HCT116 (cell line): ENCODE measurements at regions not wholly inside any gene's neighbourhood (a gene's known extent, or its start where the extent isn't known, plus 50 kb on each side); places are given as distances from the start of the nearest gene placed in this dataset.

Experiments used
- ATAC-seq: fragments of 200-7000 bp; cut with Tn5 transposase; 2 replicates; pipeline ENCODE4 v1.9.1; 2020; ENCODE audit warnings: mild to moderate bottlenecking, moderate library complexity
- BruUV-seq: library from RNA; stranded (reverse); fragments of 400-500 nt; replicated peaks from 2 replicates; lab custom pipeline; 2021; lab: Mats Ljungman, UMichigan
- CTCF ChIA-PET: fragments of 300-600 bp; sonication (Branson Sonifier 250); formaldehyde crosslinking; loops from one replicate; lab custom pipeline; 2021; ENCODE audit warnings: antibody characterized with exemption; lab: Charles Lee
- POLR2A ChIA-PET: fragments of 300-600, 350-600 bp; sonication (Branson Sonifier 250); formaldehyde crosslinking; loops from one replicate; lab custom pipeline; 2021; ENCODE audit warnings: antibody characterized with exemption; lab: Charles Lee
- RAD21 ChIA-PET, 2 experiments: fragments of 300-600 bp; sonication (Branson Sonifier 250); formaldehyde crosslinking; loops; one replicate each; lab custom pipeline; 2023; ENCODE audit warnings: low total read pairs in 2 of 2; ENCODE audit not compliant: uncharacterized antibody in 2 of 2, unreplicated experiment in 2 of 2, low non-redundant PET in 1 of 2; lab: Charles Lee
- DNase-seq: peaks from one replicate; pipeline ENCODE4 v3.0.0-alpha.2; 2010; ENCODE audit warnings: low read depth, low spot score
- H2AFZ ChIP-seq: fragments of 200-600 bp; shearing (Covaris generic), sonication (generic); 2 replicates; pipeline ENCODE4 v1.6.1; 2017; ENCODE audit warnings: low read depth, mixed run types, mixed read lengths, antibody characterized with exemption, low read length; ENCODE audit not compliant: poor library complexity, severe bottlenecking
- H3K27ac ChIP-seq: 2 replicates; pipeline ENCODE4 v1.5.1; 2012; ENCODE audit warnings: low read depth, low read length
- H3K27me3 ChIP-seq: fragments of 200-600 bp; sonication (generic); 2 replicates; pipeline ENCODE4 v1.6.1; 2016; ENCODE audit warnings: mixed run types, low read length, mixed read lengths; ENCODE audit not compliant: insufficient read depth
- H3K36me3 ChIP-seq, 2 experiments: fragments of 200-500 bp in 1 of 2; fragments of 200-600 bp in 1 of 2; sonication (Bioruptor generic) in 1 of 2; sonication (generic) in 1 of 2; 2 replicates each; pipeline versions ENCODE4 v1.5.1 to v1.6.1; 2014 to 2016; ENCODE audit warnings: low read length in 2 of 2, inconsistent platforms in 1 of 2, mixed read lengths in 1 of 2, mixed run types in 1 of 2; ENCODE audit not compliant: insufficient read depth in 2 of 2, control insufficient read depth in 1 of 2
- H3K4me1 ChIP-seq, 2 experiments: fragments of 200-600 bp in 1 of 2; sonication (generic) in 1 of 2; 2 replicates each; pipeline versions ENCODE4 v1.5.1 to v1.6.1; 2012 to 2017; ENCODE audit warnings: low read length in 2 of 2, inconsistent platforms in 1 of 2, mild to moderate bottlenecking in 1 of 2, mixed read lengths in 1 of 2, mixed run types in 1 of 2, moderate library complexity in 1 of 2; ENCODE audit not compliant: insufficient read depth in 2 of 2, control insufficient read depth in 1 of 2
- H3K4me2 ChIP-seq: fragments of 200-600 bp; sonication (generic); 2 replicates; pipeline ENCODE4 v1.6.1; 2017; ENCODE audit warnings: mixed run types, low read length, mixed read lengths
- H3K4me3 ChIP-seq, 2 experiments: fragments of 200-600 bp in 1 of 2; sonication (generic) in 1 of 2; replicated peaks in 1 of 2; 2 replicates each; pipeline ENCODE4 v1.5.1; 2011 to 2016; ENCODE audit warnings: low read length in 2 of 2, control low read depth in 1 of 2, low read depth in 1 of 2, mild to moderate bottlenecking in 1 of 2, mixed read lengths in 1 of 2, mixed run types in 1 of 2
- H3K79me2 ChIP-seq: fragments of 200-600 bp; sonication (generic); 2 replicates; pipeline ENCODE4 v1.6.1; 2017; ENCODE audit warnings: mild to moderate bottlenecking, mixed run types, low read length, moderate library complexity, mixed read lengths; ENCODE audit not compliant: insufficient read depth
- H3K9ac ChIP-seq: fragments of 200-600 bp; sonication (generic); 2 replicates; pipeline ENCODE4 v1.6.1; 2016; ENCODE audit warnings: low read length, mixed read lengths
- H3K9me2 ChIP-seq: fragments of 200-600 bp; sonication (generic), shearing (Covaris generic); 2 replicates; pipeline ENCODE4 v1.6.1; 2017; ENCODE audit warnings: mixed run types, mild to moderate bottlenecking, moderate library complexity; ENCODE audit not compliant: insufficient read depth
- H3K9me3 ChIP-seq, 2 experiments: fragments of 200-500 bp in 1 of 2; fragments of 200-600 bp in 1 of 2; sonication (Bioruptor generic) in 1 of 2; sonication (generic) in 1 of 2; 2 replicates each; pipeline ENCODE4 v1.6.1; 2014 to 2017; ENCODE audit warnings: low read length in 2 of 2, mixed read lengths in 2 of 2, inconsistent platforms in 1 of 2, low read depth in 1 of 2, mild to moderate bottlenecking in 1 of 2, mixed run types in 1 of 2, moderate library complexity in 1 of 2; ENCODE audit not compliant: control insufficient read depth in 1 of 2, insufficient read depth in 1 of 2
- H4K20me1 ChIP-seq: fragments of 200-600 bp; sonication (generic), shearing (Covaris generic); 2 replicates; pipeline ENCODE4 v1.6.1; 2017; ENCODE audit warnings: mixed run types, mild to moderate bottlenecking, moderate library complexity; ENCODE audit not compliant: insufficient read depth
- ATF3 ChIP-seq: IDR thresholded peaks from 2 replicates; pipeline ENCODE4 v1.6.1; 2012
- CTCF ChIP-seq, 3 experiments: fragments of 200-600 bp in 1 of 3; sonication (generic) in 1 of 3; IDR thresholded peaks in 2 of 3; conservative IDR thresholded peaks in 1 of 3; 2 replicates each; pipeline ENCODE4 v1.5.1; 2012 to 2017; ENCODE audit warnings: low read depth in 2 of 3, low read length in 2 of 3, antibody characterized with exemption in 1 of 3, borderline replicate concordance in 1 of 3, control low read depth in 1 of 3, mild to moderate bottlenecking in 1 of 3, mixed read lengths in 1 of 3, mixed run types in 1 of 3, moderate library complexity in 1 of 3; ENCODE audit not compliant: insufficient read depth in 1 of 3
- FOSL1 ChIP-seq: IDR thresholded peaks from 2 replicates; pipeline ENCODE4 v1.6.1; 2012; ENCODE audit warnings: low read depth
- JUND ChIP-seq: IDR thresholded peaks from 2 replicates; pipeline ENCODE4 v1.6.1; 2012
- POLR2A ChIP-seq: IDR thresholded peaks from 2 replicates; pipeline ENCODE4 v1.7.0; 2011; ENCODE audit warnings: borderline replicate concordance; ENCODE audit not compliant: insufficient read depth, insufficient read length; ENCODE audit errors: extremely low read depth
- REST ChIP-seq: IDR thresholded peaks from 2 replicates; pipeline ENCODE4 v1.6.1; 2012; ENCODE audit warnings: low read depth
- TCF7L2 ChIP-seq: IDR thresholded peaks from 2 replicates; pipeline ENCODE4 v1.7.0; 2011; ENCODE audit warnings: borderline replicate concordance, inconsistent platforms; ENCODE audit not compliant: insufficient read depth, insufficient read length; ENCODE audit errors: extremely low read depth
- ZFX ChIP-seq: fragments of 450-650 bp; IDR thresholded peaks from 2 replicates; pipeline ENCODE4 v1.6.1; 2017
- ZNF274 ChIP-seq: fragments of 200-500 bp; sonication (Bioruptor generic); IDR thresholded peaks from 2 replicates; pipeline ENCODE4 v1.6.1; 2014; ENCODE audit warnings: mild to moderate bottlenecking, low read depth, low read length, inconsistent platforms
- intact Hi-C: fragments of 100-400 bp; cut with micrococcal nuclease; formaldehyde crosslinking; loops from 2 replicates; pipeline ENCODE4 v1.10.0; 2022

GRCh38 chr11:91823252-91823830, 401.3 kb upstream of the FAT3 start:
- Histone ChIP-seq H3K36me3 (no peaks in the 10 kb centered on the region), H3K4me1 (no peaks in the 10 kb centered on the region), H2AFZ (no peak overlapping the region), H3K9me2 (no peaks in the 10 kb centered on the region), H3K27me3 (no peaks in the 10 kb centered on the region), H3K9me3 (peaks cover 4 to 14% of the 10 kb centered on the region in 2 experiments; a peak in 2 of 4 replicates), H3K4me2 (no peak overlapping the region), H3K9ac (no peak overlapping the region), H3K4me3 (no peak overlapping the region), H3K79me2 (no peaks in the 10 kb centered on the region), H3K27ac (no peak overlapping the region), H4K20me1 (no peaks in the 10 kb centered on the region)
- ChIA-PET CTCF (no interaction called here), POLR2A (no interaction called here), RAD21 (no interaction called here)
- BruUV-seq: no TSS peak
- TF ChIP-seq JUND (no peak), CTCF (IDR thresholded peaks at IDR 0.05 in 2 of 3, conservative IDR thresholded peaks at IDR 0.05 in 1 of 3; ENCODE audit: borderline replicate concordance in 1 of 3, insufficient read depth in 1 of 3, low read depth in 2 of 3, low read length in 2 of 3) (no peak), ZNF274 (no peak), REST (no peak), ATF3 (no peak), FOSL1 (no peak), TCF7L2 (no peak), ZFX (no peak), POLR2A (no peak)
- intact Hi-C loops: no loop called here
- no peak for DNase-seq
- ATAC-seq: no peak
